GM12873 (cell line): ENCODE measurements at regions not wholly inside any gene's neighbourhood (a gene's known extent, or its start where the extent isn't known, plus 50 kb on each side); places are given as distances from the start of the nearest gene placed in this dataset.

Experiments
- TF ChIP-seq, protein P1 (sequence below): IDR thresholded peaks from 2 replicates; pipeline ENCODE4 v1.5.1; 2012; ENCODE audit warnings: low read depth, mild to moderate bottlenecking, moderate library complexity, low read length, control low read depth; ENCODE audit not compliant: insufficient read depth; ENCODE audit errors: missing control alignments

- TF ChIP-seq, protein P1, sequence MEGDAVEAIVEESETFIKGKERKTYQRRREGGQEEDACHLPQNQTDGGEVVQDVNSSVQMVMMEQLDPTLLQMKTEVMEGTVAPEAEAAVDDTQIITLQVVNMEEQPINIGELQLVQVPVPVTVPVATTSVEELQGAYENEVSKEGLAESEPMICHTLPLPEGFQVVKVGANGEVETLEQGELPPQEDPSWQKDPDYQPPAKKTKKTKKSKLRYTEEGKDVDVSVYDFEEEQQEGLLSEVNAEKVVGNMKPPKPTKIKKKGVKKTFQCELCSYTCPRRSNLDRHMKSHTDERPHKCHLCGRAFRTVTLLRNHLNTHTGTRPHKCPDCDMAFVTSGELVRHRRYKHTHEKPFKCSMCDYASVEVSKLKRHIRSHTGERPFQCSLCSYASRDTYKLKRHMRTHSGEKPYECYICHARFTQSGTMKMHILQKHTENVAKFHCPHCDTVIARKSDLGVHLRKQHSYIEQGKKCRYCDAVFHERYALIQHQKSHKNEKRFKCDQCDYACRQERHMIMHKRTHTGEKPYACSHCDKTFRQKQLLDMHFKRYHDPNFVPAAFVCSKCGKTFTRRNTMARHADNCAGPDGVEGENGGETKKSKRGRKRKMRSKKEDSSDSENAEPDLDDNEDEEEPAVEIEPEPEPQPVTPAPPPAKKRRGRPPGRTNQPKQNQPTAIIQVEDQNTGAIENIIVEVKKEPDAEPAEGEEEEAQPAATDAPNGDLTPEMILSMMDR: no peak
Observed at GRCh38 chr2:220948579-220948978, 623.5 kb downstream of the EPHA4 start.

- TF ChIP-seq, protein P1: no peak
Observed at GRCh38 chr2:220949466-220949865, 622.6 kb downstream of the EPHA4 start.

GRCh38 chr2:220955776-220956175 lies 616.3 kb downstream of the EPHA4 start:
- TF ChIP-seq, protein P1: no peak

GRCh38 chr2:220956429-220956828 lies 615.7 kb downstream of the EPHA4 start:
- TF ChIP-seq, protein P1: no peak

DNA sequence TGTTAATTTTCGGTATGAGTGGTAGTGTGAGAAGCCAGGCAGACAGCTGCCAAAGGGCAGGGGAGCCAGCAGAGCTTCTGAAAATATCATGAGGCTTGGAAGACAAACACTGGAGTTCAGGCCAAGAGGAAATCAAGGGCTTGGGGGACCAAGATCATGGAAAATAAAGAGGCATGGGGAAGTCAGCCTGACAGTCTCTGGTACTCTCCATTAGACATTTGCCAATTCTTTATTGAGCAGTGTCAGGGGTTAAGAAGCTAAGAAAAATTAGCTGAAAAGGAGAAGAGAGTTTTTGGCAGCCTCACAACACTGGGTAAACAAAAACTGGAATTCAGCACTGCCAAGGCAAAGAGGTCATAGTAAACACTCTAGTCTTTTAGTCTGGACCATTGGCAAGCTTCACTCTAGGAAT lies 612.7 kb downstream of the EPHA4 start:
- TF ChIP-seq, protein P1: no peak

DNA sequence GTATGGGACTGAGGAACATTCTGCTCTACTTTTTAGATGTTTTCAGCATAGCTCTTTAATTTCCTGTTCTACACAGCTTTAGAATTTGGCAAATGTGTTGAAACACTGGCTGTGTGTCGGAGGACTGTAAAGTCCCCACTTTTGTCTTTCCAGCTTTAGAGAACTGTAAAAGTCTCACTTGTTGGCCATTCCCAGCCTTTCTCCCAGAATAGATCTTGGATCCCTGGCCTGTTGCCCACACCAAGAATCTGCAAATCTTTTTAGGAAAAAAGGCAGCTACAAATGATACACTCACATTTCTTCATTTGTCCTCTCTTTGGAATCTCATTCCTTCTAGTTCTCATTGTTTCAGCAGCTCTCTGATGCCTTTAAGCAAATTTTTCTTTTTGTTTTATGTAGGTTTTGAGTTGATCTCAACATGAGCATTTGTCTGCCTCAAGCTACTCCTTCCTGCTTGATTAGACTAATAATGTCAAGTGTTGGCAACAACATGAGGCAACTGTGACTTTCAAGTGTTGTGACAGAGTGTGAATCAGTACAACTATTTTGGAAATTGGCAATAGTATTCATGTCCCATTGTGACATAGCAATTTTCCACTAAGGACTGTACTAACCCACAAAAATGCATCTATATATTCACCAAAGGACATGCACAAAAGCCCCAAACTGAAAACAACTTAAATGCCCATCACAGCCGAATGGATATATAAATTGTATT lies 610.8 kb downstream of the EPHA4 start:
- TF ChIP-seq, protein P1: no peak

- TF ChIP-seq, protein P1: no peak
Observed at GRCh38 chr2:220962556-220962955, 609.5 kb downstream of the EPHA4 start.

DNA sequence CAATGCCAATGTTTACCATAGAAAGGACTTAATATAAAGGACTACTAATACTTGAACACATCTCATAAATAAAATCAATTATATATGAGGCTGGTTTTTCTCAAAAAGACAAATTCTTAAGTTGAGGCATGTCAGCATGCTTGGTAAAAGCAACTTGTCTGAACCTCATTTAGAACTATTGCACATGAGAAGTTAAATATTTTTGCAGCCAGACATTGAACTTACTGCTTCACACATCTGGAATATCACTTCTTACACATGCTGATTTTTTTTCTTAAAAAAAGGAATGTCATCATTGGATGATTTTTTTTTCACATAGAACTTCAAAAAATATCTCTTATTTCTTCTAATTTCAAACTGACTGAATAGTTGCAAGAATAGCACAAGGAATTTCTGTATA lies 609.0 kb downstream of the EPHA4 start:
- TF ChIP-seq, protein P1: no peak
